ENCODE measurements at regions not wholly inside any gene's neighbourhood (a gene's known extent, or its start where the extent isn't known, plus 50 kb on each side); places are given as distances from the start of the nearest gene placed in this dataset.
"Not testable (repeated sequence)": the region's sequence is repeated elsewhere in the genome, so short reads cannot be mapped to it uniquely, and the experiment has no call there.

DNA sequence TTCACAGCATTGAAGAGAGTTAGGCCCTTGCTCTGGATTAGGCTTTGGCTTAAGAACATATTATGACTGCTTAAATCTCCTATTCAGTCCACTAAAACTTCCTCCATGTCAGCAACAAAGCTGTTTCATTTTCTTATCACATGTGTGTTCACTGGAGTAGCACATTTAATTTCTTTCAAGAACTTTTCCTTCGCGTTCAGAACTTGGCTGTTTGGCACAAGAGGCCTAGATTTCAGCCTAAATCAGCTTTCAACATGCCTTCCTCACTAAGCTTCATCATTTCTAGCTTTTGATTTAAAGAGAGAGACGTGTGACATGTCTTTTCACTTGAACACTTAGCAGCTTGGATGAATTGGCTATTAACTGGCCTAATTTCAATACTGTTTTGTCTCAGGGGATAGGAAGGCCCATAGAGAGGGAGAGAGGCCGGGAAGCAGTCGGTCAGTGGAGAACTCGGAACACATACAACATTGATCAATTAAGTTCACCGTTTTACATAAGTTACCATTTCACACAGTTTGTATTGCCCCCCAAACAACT, 885.2 kb upstream of the AUTS2 start:
- Histone ChIP-seq H3K4me3 (ENCODE audit: low read length) (no peak overlapping the region), H3K36me3 (ENCODE audit: control insufficient read depth, insufficient read depth, low read length) (no peaks in the 10 kb centered on the region), H3K9ac (ENCODE audit: low read length) (no peak overlapping the region), H3K9me3 (ENCODE audit: control insufficient read depth, low read length) (no peaks in the 10 kb centered on the region), H3K27me3 (ENCODE audit: control insufficient read depth, insufficient read depth, low read length) (no peaks in the 10 kb centered on the region), H3K4me1 (ENCODE audit: control insufficient read depth, insufficient read depth, low read length) (no peaks in the 10 kb centered on the region)

DNA sequence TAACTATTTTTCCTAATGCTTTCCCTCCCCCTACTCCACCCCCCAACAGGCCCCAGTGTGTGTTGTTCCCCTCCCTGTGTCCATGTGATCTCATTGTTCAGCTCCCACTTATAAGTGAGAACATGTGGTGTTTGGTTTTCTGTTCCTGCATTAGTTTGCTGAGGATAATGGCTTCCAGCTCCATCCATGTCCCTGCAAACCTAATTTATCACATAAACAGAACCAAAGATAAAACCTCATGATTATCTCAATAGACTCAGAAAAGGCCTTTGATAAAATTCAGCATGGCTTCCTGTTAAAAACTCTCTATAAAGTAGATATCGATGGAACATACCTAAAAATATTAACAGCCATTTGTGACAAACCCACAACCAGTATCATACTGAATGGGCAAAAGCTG, 884.1 kb upstream of the AUTS2 start:
- not testable (repeated sequence) for H3K9ac ChIP-seq (ENCODE audit: low read length); H3K4me3 ChIP-seq (ENCODE audit: low read length); H3K4me1 ChIP-seq (ENCODE audit: control insufficient read depth, insufficient read depth, low read length); H3K27me3 ChIP-seq (ENCODE audit: control insufficient read depth, insufficient read depth, low read length); H3K36me3 ChIP-seq (ENCODE audit: control insufficient read depth, insufficient read depth, low read length); H3K9me3 ChIP-seq (ENCODE audit: control insufficient read depth, low read length)

DNA sequence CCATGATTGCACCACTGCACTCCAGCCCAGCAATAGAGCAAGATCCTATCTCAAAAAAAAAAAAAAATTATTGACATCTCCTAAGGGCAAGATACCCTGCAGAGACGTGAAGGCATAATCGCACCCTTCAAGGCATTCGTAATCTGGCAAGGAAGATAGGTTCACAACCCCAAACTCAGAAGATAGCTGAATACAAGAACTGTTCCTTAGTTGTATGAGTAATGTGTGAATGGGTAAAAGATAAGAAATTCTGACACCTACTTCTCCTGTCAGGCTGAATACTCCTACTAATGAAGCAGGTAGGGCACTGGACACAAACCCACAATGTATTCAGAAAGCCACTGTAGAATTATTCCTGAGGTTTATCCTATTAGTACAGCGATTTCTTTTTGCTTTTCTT, 882.4 kb upstream of the AUTS2 start:
- Histone ChIP-seq H3K9me3 (ENCODE audit: control insufficient read depth, low read length) (no peaks in the 10 kb centered on the region), H3K27me3 (ENCODE audit: control insufficient read depth, insufficient read depth, low read length) (no peaks in the 10 kb centered on the region), H3K36me3 (ENCODE audit: control insufficient read depth, insufficient read depth, low read length) (no peaks in the 10 kb centered on the region), H3K9ac (ENCODE audit: low read length) (no peak overlapping the region), H3K4me3 (ENCODE audit: low read length) (no peak overlapping the region), H3K4me1 (ENCODE audit: control insufficient read depth, insufficient read depth, low read length) (no peaks in the 10 kb centered on the region)

GRCh38 chr7:68717176-68717575, 881.1 kb upstream of the AUTS2 start:
- Histone ChIP-seq H3K9me3 (ENCODE audit: control insufficient read depth, low read length) (no peaks in the 10 kb centered on the region), H3K9ac (ENCODE audit: low read length) (no peak overlapping the region), H3K4me1 (ENCODE audit: control insufficient read depth, insufficient read depth, low read length) (no peaks in the 10 kb centered on the region), H3K4me3 (ENCODE audit: low read length) (no peak overlapping the region), H3K27me3 (ENCODE audit: control insufficient read depth, insufficient read depth, low read length) (no peaks in the 10 kb centered on the region), H3K36me3 (ENCODE audit: control insufficient read depth, insufficient read depth, low read length) (no peaks in the 10 kb centered on the region)

DNA sequence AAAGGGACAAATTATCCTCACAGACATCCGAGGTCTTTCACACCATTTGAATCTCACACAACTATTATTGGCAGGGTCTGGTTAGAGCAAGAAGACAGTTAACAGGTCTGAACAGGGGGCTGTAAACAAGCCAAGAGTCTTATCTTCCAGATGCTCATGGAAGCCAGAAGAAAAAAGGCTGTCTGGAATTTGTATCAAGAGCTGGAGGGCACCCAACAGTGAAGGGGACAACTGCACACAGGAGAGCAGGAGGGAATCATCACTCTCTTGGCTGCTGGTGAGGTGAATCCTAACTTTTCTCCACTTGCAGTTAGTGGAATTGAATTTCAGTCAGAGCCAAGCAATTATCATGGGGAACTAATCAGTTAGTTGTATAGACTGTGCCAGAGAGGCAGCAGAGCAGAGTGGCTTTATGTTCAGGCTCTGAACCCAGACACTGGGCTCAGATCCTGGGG, 880.2 kb upstream of the AUTS2 start:
- no peaks in the 10 kb centered on the region for H3K4me1 ChIP-seq (ENCODE audit: control insufficient read depth, insufficient read depth, low read length)
- H3K27me3 ChIP-seq (ENCODE audit: control insufficient read depth, insufficient read depth, low read length) = no peaks in the 10 kb centered on the region
- no peak overlapping the region for H3K9ac ChIP-seq (ENCODE audit: low read length)
- no peak overlapping the region for H3K4me3 ChIP-seq (ENCODE audit: low read length)
- H3K36me3 ChIP-seq (ENCODE audit: control insufficient read depth, insufficient read depth, low read length) = no peaks in the 10 kb centered on the region
- H3K9me3 ChIP-seq (ENCODE audit: control insufficient read depth, low read length) = no peaks in the 10 kb centered on the region

GRCh38 chr7:68720697-68721096, 877.6 kb upstream of the AUTS2 start:
- Histone ChIP-seq H3K27me3 (ENCODE audit: control insufficient read depth, insufficient read depth, low read length) (no peaks in the 10 kb centered on the region), H3K9me3 (ENCODE audit: control insufficient read depth, low read length) (no peaks in the 10 kb centered on the region), H3K4me3 (ENCODE audit: low read length) (no peak overlapping the region), H3K4me1 (ENCODE audit: control insufficient read depth, insufficient read depth, low read length) (no peaks in the 10 kb centered on the region), H3K9ac (ENCODE audit: low read length) (no peak overlapping the region), H3K36me3 (ENCODE audit: control insufficient read depth, insufficient read depth, low read length) (no peaks in the 10 kb centered on the region)

DNA sequence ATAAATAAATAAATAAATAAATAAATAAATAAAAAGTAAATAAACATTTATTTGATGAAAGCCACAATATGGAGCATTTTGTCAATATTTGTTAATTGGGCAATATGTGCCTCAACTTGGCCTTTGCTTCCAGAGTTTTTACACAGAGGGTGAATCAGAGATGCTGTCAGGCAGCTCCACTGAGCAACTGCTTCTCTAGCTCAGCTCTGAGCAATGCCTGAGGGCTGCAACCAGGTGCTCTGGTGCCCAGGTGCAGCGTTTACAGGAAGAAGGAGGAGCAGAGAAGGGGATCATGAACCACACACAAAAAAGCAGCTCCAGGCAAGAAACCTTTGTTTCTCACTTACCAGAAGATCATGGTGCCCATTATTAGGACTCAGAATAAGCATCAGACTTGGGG, 876.2 kb upstream of the AUTS2 start:
- H3K4me1 ChIP-seq (ENCODE audit: control insufficient read depth, insufficient read depth, low read length) = no peaks in the 10 kb centered on the region
- no peaks in the 10 kb centered on the region for H3K27me3 ChIP-seq (ENCODE audit: control insufficient read depth, insufficient read depth, low read length)
- H3K36me3 ChIP-seq (ENCODE audit: control insufficient read depth, insufficient read depth, low read length) = no peaks in the 10 kb centered on the region
- no peaks in the 10 kb centered on the region for H3K9me3 ChIP-seq (ENCODE audit: control insufficient read depth, low read length)
- H3K9ac ChIP-seq (ENCODE audit: low read length) = no peak overlapping the region
- no peak overlapping the region for H3K4me3 ChIP-seq (ENCODE audit: low read length)

GRCh38 chr7:68724965-68725364, 873.3 kb upstream of the AUTS2 start:
- Histone ChIP-seq H3K9ac (ENCODE audit: low read length) (no peak overlapping the region), H3K36me3 (ENCODE audit: control insufficient read depth, insufficient read depth, low read length) (no peaks in the 10 kb centered on the region), H3K4me3 (ENCODE audit: low read length) (no peak overlapping the region), H3K4me1 (ENCODE audit: control insufficient read depth, insufficient read depth, low read length) (no peaks in the 10 kb centered on the region), H3K27me3 (ENCODE audit: control insufficient read depth, insufficient read depth, low read length) (no peaks in the 10 kb centered on the region), H3K9me3 (ENCODE audit: control insufficient read depth, low read length) (no peaks in the 10 kb centered on the region)

DNA sequence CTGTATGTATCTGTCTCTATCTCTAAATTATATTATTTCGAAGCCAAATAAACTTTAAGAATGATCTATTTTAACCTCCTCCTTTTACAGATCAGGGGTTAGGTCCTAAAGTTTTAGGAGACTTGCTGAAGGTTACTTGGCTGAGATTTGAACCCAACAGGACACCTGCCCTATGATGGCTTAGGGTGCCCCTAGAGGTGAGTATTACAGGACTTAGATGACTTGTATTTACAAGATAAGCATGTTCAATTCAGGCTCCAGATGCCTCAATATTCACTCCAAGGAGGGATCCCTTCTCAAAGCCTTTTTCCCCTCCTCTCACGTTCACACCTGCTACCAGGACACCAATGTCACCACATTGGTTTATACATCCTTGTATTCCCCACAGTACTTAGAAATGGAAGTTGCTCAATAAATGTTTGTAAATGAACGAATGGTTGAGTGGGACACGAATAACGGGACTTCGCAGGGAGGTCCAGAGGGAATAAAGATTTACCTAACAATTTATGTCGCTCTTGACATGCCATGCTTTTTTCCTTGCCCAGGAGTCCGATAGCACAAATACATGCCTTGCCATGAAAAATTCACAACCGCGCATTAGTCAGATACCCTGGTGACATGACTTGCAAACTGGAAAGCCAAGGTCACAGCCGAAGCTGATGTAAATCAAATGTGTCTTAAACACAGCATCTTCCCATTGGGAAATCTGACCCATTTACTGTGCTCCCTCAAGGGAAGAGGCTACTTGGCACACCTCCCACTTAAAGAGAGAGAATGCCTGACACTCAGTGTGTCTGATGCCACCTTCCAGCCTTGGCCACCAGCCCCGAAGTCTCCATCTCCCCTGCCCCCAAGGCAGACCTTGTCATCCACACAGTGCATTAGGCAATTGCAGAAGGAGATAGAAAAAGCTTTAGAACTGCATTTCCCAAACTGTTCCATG, 872.2 kb upstream of the AUTS2 start:
- no peak overlapping the region for H3K9ac ChIP-seq (ENCODE audit: low read length)
- no peak overlapping the region for H3K4me3 ChIP-seq (ENCODE audit: low read length)
- no peaks in the 10 kb centered on the region for H3K36me3 ChIP-seq (ENCODE audit: control insufficient read depth, insufficient read depth, low read length)
- no peaks in the 10 kb centered on the region for H3K4me1 ChIP-seq (ENCODE audit: control insufficient read depth, insufficient read depth, low read length)
- no peaks in the 10 kb centered on the region for H3K9me3 ChIP-seq (ENCODE audit: control insufficient read depth, low read length)
- no peaks in the 10 kb centered on the region for H3K27me3 ChIP-seq (ENCODE audit: control insufficient read depth, insufficient read depth, low read length)

DNA sequence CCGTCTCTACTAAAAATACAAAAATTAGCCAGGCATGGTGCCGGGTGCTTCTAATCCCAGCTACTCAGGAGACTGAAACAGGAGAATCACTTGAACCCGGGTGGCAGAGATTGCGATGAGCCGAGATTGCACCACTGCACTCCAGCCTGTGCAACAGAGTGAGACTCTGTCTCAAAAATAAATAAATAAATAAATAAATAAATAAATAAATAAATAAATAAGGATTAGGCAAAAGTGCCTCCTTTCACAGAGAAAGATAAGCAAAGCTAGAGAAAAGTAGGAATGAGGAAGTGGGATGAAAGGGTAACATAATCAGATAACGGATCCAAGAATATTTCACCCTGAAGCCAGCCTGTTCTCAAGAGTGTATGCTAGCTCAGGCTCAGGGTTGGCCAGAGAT, 869.6 kb upstream of the AUTS2 start:
- not testable (repeated sequence) for H3K9me3 ChIP-seq (ENCODE audit: control insufficient read depth, low read length); H3K27me3 ChIP-seq (ENCODE audit: control insufficient read depth, insufficient read depth, low read length); H3K4me1 ChIP-seq (ENCODE audit: control insufficient read depth, insufficient read depth, low read length); H3K4me3 ChIP-seq (ENCODE audit: low read length); H3K9ac ChIP-seq (ENCODE audit: low read length); H3K36me3 ChIP-seq (ENCODE audit: control insufficient read depth, insufficient read depth, low read length)

GRCh38 chr7:68729371-68729770, 868.9 kb upstream of the AUTS2 start:
- H3K9me3 ChIP-seq (ENCODE audit: control insufficient read depth, low read length) = no peaks in the 10 kb centered on the region
- H3K36me3 ChIP-seq (ENCODE audit: control insufficient read depth, insufficient read depth, low read length) = no peaks in the 10 kb centered on the region
- no peak overlapping the region for H3K9ac ChIP-seq (ENCODE audit: low read length)
- H3K27me3 ChIP-seq (ENCODE audit: control insufficient read depth, insufficient read depth, low read length) = no peaks in the 10 kb centered on the region
- no peak overlapping the region for H3K4me3 ChIP-seq (ENCODE audit: low read length)
- H3K4me1 ChIP-seq (ENCODE audit: control insufficient read depth, insufficient read depth, low read length) = no peaks in the 10 kb centered on the region

DNA sequence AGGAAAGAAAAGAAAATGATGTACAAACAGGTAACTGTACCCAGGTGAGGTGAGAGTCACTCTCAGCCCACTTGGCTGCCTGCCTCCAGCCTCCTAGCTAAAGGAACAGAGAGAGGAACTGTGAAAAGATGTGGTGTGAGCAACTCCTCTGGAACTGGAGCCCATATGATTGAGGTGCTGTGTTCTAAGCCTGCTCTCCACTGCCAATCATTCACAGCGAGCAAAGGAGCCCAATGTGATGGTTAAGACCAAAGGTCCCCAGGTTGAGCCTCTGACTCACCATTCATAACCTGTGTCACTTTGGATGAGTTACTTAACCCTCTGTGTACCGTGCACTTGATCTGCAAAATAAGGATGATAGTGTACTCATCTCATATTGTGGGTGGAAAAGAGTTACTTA, 868.1 kb upstream of the AUTS2 start:
- no peaks in the 10 kb centered on the region for H3K9me3 ChIP-seq (ENCODE audit: control insufficient read depth, low read length)
- no peaks in the 10 kb centered on the region for H3K36me3 ChIP-seq (ENCODE audit: control insufficient read depth, insufficient read depth, low read length)

More for the DNA sequence above, 868.1 kb upstream of the AUTS2 start:
- Histone ChIP-seq H3K27me3 (ENCODE audit: control insufficient read depth, insufficient read depth, low read length) (no peaks in the 10 kb centered on the region), H3K9ac (ENCODE audit: low read length) (no peak overlapping the region), H3K4me3 (ENCODE audit: low read length) (no peak overlapping the region), H3K4me1 (ENCODE audit: control insufficient read depth, insufficient read depth, low read length) (no peaks in the 10 kb centered on the region)
